Stimulated activated naive CD8-positive, alpha-beta T cell treated with anti-CD3 and anti-CD28 coated beads, Interleukin-15, amount 100 ng/mL, for 72 hours (primary cell): ENCODE measurements at regions not wholly inside any gene's neighbourhood (a gene's known extent, or its start where the extent isn't known, plus 50 kb on each side); places are given as distances from the start of the nearest gene placed in this dataset.

Source experiments
- ATAC-seq: fragments of 150-1000 bp; cut with Tn5 transposase; 2 replicates; pipeline ENCODE4 v1.10.0; 2021; ENCODE audit warnings: mild to moderate bottlenecking, moderate library complexity
- DNase-seq, 2 donors: peaks; one replicate each; pipeline ENCODE4 v3.0.0; 2021 to 2022
- H3K27ac Mint-ChIP-seq, 2 donors: one replicate each; pipeline ENCODE4 v1.8.0; 2022; ENCODE audit warnings: mild to moderate bottlenecking in 2 of 2, mixed read lengths in 2 of 2, moderate library complexity in 2 of 2
- H3K27me3 Mint-ChIP-seq: one replicate; pipeline ENCODE4 v1.8.0; 2022; ENCODE audit warnings: mixed read lengths
- H3K4me1 Mint-ChIP-seq: one replicate; pipeline ENCODE4 v1.8.0; 2022; ENCODE audit warnings: mild to moderate bottlenecking, mixed read lengths
- H3K4me3 Mint-ChIP-seq, 2 donors: one replicate each; pipeline ENCODE4 v1.8.0; 2022; ENCODE audit warnings: mild to moderate bottlenecking in 2 of 2, mixed read lengths in 2 of 2, moderate library complexity in 1 of 2
- H3K9me3 Mint-ChIP-seq, 2 donors: one replicate each; pipeline ENCODE4 v1.8.0; 2022; ENCODE audit warnings: mixed read lengths in 2 of 2

DNA sequence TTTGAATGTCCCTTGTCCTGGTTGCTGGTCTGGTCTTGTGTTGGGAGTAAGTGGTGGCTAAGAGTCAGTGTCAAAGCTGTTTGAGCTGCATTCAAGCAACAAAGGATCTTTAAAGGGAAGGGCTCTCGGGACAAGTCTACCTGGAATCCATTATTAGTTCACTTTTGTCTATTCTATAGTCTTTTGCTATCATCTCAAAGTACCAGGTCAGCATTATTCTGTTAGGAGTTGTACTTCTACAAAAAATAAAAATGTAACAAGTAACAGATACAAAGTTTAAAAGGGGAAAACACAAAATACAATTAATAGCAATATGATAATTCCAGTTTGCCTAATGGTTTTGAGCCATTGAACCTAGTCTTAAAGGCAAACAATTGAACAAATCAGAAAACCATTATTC, 317.9 kb downstream of the ZNF516 start:
- Mint-ChIP-seq H3K4me3 (no peak overlapping the region), H3K27me3 (peaks cover 18% of the 10 kb centered on the region), H3K4me1 (no peaks in the 10 kb centered on the region), H3K27ac (no peak overlapping the region), H3K9me3 (no peaks in the 10 kb centered on the region)
- ATAC-seq (no peak), DNase-seq (no peak)

GRCh38 chr18:76174451-76174850, 320.6 kb downstream of the ZNF516 start:
- no peak for DNase-seq
- no peak overlapping the region for H3K27ac Mint-ChIP-seq
- no peak overlapping the region for H3K4me3 Mint-ChIP-seq
- H3K9me3 Mint-ChIP-seq: no peaks in the 10 kb centered on the region
- peaks cover 9% of the 10 kb centered on the region for H3K27me3 Mint-ChIP-seq
- H3K4me1 Mint-ChIP-seq: no peaks in the 10 kb centered on the region
- no peak for ATAC-seq

DNA sequence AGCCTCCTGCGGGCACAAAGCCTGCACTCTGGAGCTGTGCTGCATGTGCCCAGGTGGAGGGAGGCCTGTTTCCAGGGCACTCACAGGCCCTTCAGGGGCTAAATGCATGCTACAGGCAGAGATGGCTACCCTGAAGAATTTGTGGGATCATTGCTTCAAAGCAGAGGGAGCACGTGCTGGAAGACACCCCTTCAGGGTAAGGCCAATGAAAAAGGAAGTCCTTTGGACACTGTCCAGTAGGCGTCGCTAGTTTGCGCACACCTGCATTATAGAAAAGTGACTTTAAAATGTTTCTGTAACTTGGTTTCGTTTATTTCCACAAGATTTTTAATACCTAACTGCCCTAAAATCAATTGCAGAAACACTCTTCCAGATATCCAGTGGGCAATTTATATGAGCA, 325.3 kb downstream of the ZNF516 start:
- H3K27ac Mint-ChIP-seq: no peak overlapping the region
- DNase-seq (no peak), ATAC-seq (no peak)
- H3K27me3 Mint-ChIP-seq: peaks cover 36% of the 10 kb centered on the region
- H3K4me1 Mint-ChIP-seq: no peaks in the 10 kb centered on the region
- H3K9me3 Mint-ChIP-seq: no peaks in the 10 kb centered on the region
- no peak overlapping the region for H3K4me3 Mint-ChIP-seq

- ATAC-seq (no peak), DNase-seq (no peak)
- no peaks in the 10 kb centered on the region for H3K9me3 Mint-ChIP-seq
- peaks cover 31% of the 10 kb centered on the region for H3K27me3 Mint-ChIP-seq
- H3K4me3 Mint-ChIP-seq: no peak overlapping the region
- peak overlapping the region in 1 of 2 donors; percentile 75 for H3K27ac Mint-ChIP-seq
- H3K4me1 Mint-ChIP-seq: no peaks in the 10 kb centered on the region
Observed at GRCh38 chr18:76167845-76168621, 327.0 kb downstream of the ZNF516 start.

DNA sequence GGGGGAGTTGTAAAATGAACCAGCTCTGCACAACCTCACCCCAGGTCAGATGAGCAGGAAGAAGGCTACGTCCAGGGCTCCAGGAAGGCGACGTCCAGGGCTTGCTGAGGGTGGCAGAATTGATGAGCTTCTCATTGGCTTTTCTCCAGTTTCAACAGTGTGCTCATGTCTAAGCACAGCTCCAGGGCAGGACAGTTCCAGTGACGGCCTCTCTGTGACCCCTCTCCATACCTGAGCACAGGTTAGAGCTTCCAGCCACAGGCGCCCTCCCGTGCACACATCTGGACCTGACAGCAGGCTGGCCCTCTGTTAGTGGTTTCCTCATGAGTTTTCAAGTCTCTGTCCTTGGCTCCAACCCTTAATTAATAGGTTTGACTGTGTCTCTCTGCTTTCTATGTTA, 327.6 kb downstream of the ZNF516 start:
- no peak overlapping the region for H3K4me3 Mint-ChIP-seq
- ATAC-seq: no peak
- H3K27me3 Mint-ChIP-seq: peaks cover 31% of the 10 kb centered on the region

DNA sequence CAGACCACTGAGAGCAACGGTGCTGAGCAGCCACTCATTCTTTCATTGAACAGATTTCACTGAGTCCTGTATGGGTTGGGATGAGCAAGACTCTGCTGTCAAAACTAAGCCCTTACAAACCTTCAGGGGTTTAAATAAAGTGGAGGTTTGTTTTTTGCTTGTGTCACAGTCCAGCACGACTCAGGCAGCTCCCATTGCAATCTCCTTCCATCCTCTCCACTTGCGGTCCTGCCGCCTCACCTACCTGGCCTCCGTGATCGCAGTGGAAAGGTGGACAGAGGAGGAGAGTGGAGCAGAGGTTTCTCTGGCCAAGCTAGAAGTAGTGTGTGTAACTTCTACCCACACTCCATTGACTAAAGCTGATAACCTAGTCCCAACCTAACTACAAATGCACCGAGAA, 332.2 kb downstream of the ZNF516 start:
- Mint-ChIP-seq H3K9me3 (no peaks in the 10 kb centered on the region), H3K27me3 (peaks cover 18% of the 10 kb centered on the region), H3K4me1 (no peaks in the 10 kb centered on the region), H3K27ac (no peak overlapping the region), H3K4me3 (no peak overlapping the region)
- DNase-seq (no peak), ATAC-seq (no peak)

More for the DNA sequence above, 327.6 kb downstream of the ZNF516 start:
- no peaks in the 10 kb centered on the region for H3K9me3 Mint-ChIP-seq
- no peak for DNase-seq
- no peak overlapping the region for H3K27ac Mint-ChIP-seq
- H3K4me1 Mint-ChIP-seq: no peaks in the 10 kb centered on the region

- Mint-ChIP-seq H3K27ac (no peak overlapping the region), H3K27me3 (peaks cover 13% of the 10 kb centered on the region), H3K9me3 (no peaks in the 10 kb centered on the region), H3K4me3 (no peak overlapping the region), H3K4me1 (no peaks in the 10 kb centered on the region)
- ATAC-seq (no peak), DNase-seq (no peak)
Observed at GRCh38 chr18:76161983-76162382, 333.1 kb downstream of the ZNF516 start.

DNA sequence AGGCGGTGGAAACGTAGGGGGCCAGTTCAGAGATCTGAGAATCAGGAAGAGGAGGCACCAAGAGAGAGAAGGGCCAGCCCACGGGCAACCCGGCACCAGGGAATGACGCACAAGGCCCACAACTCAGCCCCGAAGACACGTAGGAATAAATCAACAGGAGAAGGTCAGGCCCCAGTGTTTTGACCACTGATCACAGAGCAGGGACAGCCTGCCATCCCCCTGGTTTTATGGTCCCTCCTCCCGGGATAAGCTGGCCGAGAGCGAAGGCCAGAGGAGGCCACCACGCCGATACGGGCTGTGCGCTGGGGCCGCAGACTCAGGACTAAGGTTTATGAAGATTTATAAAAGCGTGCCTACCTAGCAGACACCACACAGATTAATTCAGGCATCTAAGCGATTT, 341.4 kb downstream of the ZNF516 start:
- Mint-ChIP-seq H3K4me3 (no peak overlapping the region), H3K9me3 (peaks cover 0 to 6% of the 10 kb centered on the region in 2 donors), H3K4me1 (no peaks in the 10 kb centered on the region), H3K27ac (no peak overlapping the region), H3K27me3 (no peaks in the 10 kb centered on the region)
- DNase-seq: no peak
- peak; percentile 10 for ATAC-seq

DNA sequence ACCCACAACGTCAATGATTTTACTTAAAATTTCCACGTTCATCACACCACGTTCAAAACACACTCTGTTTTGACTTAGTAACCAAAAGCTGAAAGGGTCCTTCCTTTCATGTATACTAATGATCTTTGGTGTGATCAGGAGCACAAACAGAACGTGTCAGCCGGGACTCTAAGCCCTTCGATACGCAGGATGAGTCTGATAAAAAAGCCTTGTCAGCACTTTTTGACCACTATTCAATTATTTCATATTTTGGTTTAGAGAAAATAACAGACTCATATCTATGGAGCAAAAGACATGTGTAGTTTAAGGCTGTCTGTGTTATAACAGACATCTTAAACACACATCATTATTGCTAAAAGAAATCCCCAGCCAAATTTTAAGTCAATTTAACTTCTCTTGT, 345.3 kb downstream of the ZNF516 start:
- Mint-ChIP-seq H3K27me3 (no peaks in the 10 kb centered on the region), H3K27ac (no peak overlapping the region), H3K4me1 (no peaks in the 10 kb centered on the region), H3K4me3 (no peak overlapping the region), H3K9me3 (no peaks in the 10 kb centered on the region)
- no peak for ATAC-seq
- DNase-seq: no peak

DNA sequence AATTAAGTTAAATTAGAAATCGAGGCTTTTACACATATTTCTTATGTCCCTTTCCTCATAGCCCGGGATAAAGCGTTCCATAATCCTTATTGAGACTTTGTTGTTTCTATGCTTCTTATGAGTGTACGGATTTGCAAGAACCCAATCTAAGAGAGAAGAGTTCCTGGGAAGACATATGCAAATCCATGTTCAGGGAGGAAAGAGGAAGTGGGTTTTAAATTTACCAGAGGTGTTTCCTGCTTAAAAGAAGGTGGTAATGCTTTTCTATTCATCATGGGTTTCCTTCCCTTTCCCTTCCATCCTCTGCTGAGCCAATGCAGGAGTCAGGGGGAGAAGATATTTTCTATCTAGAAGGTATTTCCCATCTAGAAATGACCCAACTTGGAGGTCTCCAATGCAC, 345.8 kb downstream of the ZNF516 start:
- H3K9me3 Mint-ChIP-seq: no peaks in the 10 kb centered on the region
- no peaks in the 10 kb centered on the region for H3K4me1 Mint-ChIP-seq
- H3K27me3 Mint-ChIP-seq: no peaks in the 10 kb centered on the region
- H3K27ac Mint-ChIP-seq: no peak overlapping the region
- ATAC-seq (no peak), DNase-seq (no peak)
- no peak overlapping the region for H3K4me3 Mint-ChIP-seq

GRCh38 chr18:76145521-76146376, 349.3 kb downstream of the ZNF516 start:
- peaks cover 10% of the 10 kb centered on the region for H3K27me3 Mint-ChIP-seq

DNA sequence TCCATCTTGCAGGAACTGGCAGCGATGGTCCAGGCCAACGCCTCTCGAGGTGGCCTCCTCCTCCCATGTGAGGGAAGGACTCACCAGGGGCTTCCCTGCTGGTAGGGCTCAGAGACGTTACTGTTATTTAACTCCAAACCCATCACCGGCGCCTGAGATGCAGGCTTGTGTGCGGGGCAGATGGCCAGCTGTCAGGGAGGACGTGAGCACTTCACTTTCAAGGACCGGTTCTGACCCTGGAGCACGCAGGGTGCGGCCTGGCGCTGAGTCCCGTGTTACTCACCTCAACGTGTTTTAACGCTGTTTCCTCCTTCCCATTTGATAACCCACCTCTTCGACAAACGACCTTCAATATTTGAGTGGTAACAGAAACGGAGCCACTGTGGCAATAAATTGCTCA, 350.2 kb downstream of the ZNF516 start:
- ATAC-seq: no peak
- Mint-ChIP-seq H3K27ac (no peak overlapping the region), H3K4me3 (no peak overlapping the region), H3K27me3 (peaks cover 16% of the 10 kb centered on the region), H3K4me1 (no peaks in the 10 kb centered on the region), H3K9me3 (peaks cover 0 to 7% of the 10 kb centered on the region in 2 donors)
- DNase-seq: no peak

More at GRCh38 chr18:76145521-76146376, 349.3 kb downstream of the ZNF516 start:
- H3K4me1 Mint-ChIP-seq: no peaks in the 10 kb centered on the region
- DNase-seq (no peak), ATAC-seq (no peak)
- no peak overlapping the region for H3K4me3 Mint-ChIP-seq
- no peak overlapping the region for H3K27ac Mint-ChIP-seq
- H3K9me3 Mint-ChIP-seq: no peaks in the 10 kb centered on the region

GRCh38 chr18:76142611-76143010, 352.4 kb downstream of the ZNF516 start:
- Mint-ChIP-seq H3K27me3 (peaks cover 23% of the 10 kb centered on the region), H3K4me3 (no peak overlapping the region), H3K4me1 (no peaks in the 10 kb centered on the region), H3K9me3 (peaks cover 0 to 7% of the 10 kb centered on the region in 2 donors), H3K27ac (no peak overlapping the region)
- DNase-seq: no peak
- no peak for ATAC-seq

DNA sequence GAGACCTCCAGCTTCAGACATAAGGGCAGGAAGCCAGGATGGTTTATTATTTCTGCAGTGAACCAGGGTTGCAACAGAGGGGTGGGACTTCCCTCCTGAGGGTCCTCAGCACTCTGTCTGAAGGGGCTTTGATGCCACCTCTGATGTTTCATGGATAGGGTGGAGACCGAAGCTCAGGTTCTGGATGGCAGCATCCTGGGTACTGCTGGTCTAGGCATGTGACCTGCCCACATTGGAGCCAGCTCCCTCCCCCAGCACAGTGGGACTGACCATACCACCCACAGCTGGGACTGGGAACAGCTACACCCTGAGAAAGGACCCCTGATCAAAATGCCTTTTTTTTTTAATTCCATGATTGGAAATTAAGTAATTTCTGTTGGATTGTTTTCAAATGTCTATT, 355.2 kb downstream of the ZNF516 start:
- H3K4me1 Mint-ChIP-seq: peaks cover 1% of the 10 kb centered on the region
- ATAC-seq: no peak
- no peak overlapping the region for H3K27ac Mint-ChIP-seq

GRCh38 chr18:76137216-76137615, 357.8 kb downstream of the ZNF516 start:
- Mint-ChIP-seq H3K9me3 (peaks cover 9 to 25% of the 10 kb centered on the region in 2 donors), H3K27me3 (peaks cover 30% of the 10 kb centered on the region), H3K4me1 (peaks cover 8% of the 10 kb centered on the region), H3K27ac (peak overlapping the region in 1 of 2 donors; percentile 89), H3K4me3 (no peak overlapping the region)
- no peak for DNase-seq
- ATAC-seq: no peak

More for the DNA sequence above, 355.2 kb downstream of the ZNF516 start:
- Mint-ChIP-seq H3K4me3 (no peak overlapping the region), H3K27me3 (peaks cover 30% of the 10 kb centered on the region), H3K9me3 (peaks cover under 1 to 17% of the 10 kb centered on the region in 2 donors)
- no peak for DNase-seq

DNA sequence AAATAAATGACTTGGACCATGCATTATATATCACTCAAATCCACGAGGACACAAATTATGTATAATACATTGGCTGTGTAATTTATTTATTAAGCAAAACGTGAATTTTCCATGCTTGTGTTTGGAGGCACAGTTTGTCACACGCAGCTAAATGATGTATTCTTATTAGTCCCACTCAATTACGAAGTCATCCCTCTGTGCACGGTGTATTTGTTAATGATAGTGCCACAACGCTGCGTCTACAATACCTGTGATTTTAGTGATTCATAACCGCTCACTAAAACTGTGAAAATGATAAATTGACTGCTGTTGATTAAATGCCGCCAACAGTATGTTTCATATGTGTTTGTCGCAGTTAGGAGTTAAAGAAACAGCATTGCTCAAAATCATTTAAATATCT, 358.3 kb downstream of the ZNF516 start:
- no peak overlapping the region for H3K4me3 Mint-ChIP-seq
- H3K27me3 Mint-ChIP-seq: peaks cover 26% of the 10 kb centered on the region
- DNase-seq (no peak), ATAC-seq (no peak)
- H3K27ac Mint-ChIP-seq: no peak overlapping the region
- peaks cover 9 to 25% of the 10 kb centered on the region in 2 donors for H3K9me3 Mint-ChIP-seq
- H3K4me1 Mint-ChIP-seq: peaks cover 11% of the 10 kb centered on the region
